Colonic mucosa (tissue), 4 donors: ENCODE measurements at regions not wholly inside any gene's neighbourhood (a gene's known extent, or its start where the extent isn't known, plus 50 kb on each side); places are given as distances from the start of the nearest gene placed in this dataset.

Experiments used
- DNase-seq: peaks from one replicate; pipeline ENCODE4 v3.0.0-alpha.2; 2020
- H3K27ac ChIP-seq: fragments of 200-600 bp; one replicate; pipeline ENCODE4 v1.8.0; 2021
- H3K27me3 ChIP-seq: fragments of 200-600 bp; one replicate; pipeline ENCODE4 v1.8.0; 2021
- H3K36me3 ChIP-seq: fragments of 200-600 bp; one replicate; pipeline ENCODE4 v1.8.0; 2021
- H3K4me1 ChIP-seq: fragments of 200-600 bp; one replicate; pipeline ENCODE4 v1.8.0; 2021; ENCODE audit warnings: mild to moderate bottlenecking
- H3K4me3 ChIP-seq: fragments of 200-600 bp; one replicate; pipeline ENCODE4 v1.8.0; 2021
- H3K9ac ChIP-seq, 2 donors: one replicate each; pipeline ENCODE4 v1.7.0; 2013; ENCODE audit warnings: control low read depth in 2 of 2, low read depth in 2 of 2, low read length in 2 of 2
- H3K9me3 ChIP-seq: fragments of 200-600 bp; one replicate; pipeline ENCODE4 v1.8.0; 2021
- CTCF ChIP-seq: fragments of 200-600 bp; IDR thresholded peaks from one replicate; pipeline ENCODE4 v1.8.0; 2022; ENCODE audit warnings: antibody characterized with exemption, mild to moderate bottlenecking
- intact Hi-C: fragments of 100-400 bp; cut with DNase I; formaldehyde crosslinking; loops from one replicate; pipeline ENCODE4 v1.14.1; 2022
- donor health status: healthy.
- donor health status: DM: no; HTN: no; CAD: no.
- donor health status: DM: no; HTN: no; CAD: no.

GRCh38 chr4:41418444-41418843 lies 119.5 kb upstream of the LIMCH1 start:
- no peak for TF ChIP-seq CTCF
- Histone ChIP-seq H3K27ac (no peak overlapping the region), H3K9me3 (no peaks in the 10 kb centered on the region), H3K9ac (no peak overlapping the region), H3K27me3 (no peaks in the 10 kb centered on the region), H3K36me3 (no peaks in the 10 kb centered on the region), H3K4me1 (no peaks in the 10 kb centered on the region), H3K4me3 (no peak overlapping the region)
- intact Hi-C loops, result no loop called here
- no peak for DNase-seq

GRCh38 chr4:41420541-41420940 lies 117.4 kb upstream of the LIMCH1 start:
- Histone ChIP-seq H3K36me3 (no peaks in the 10 kb centered on the region), H3K27ac (no peak overlapping the region), H3K9ac (no peak overlapping the region), H3K4me3 (no peak overlapping the region), H3K27me3 (no peaks in the 10 kb centered on the region), H3K4me1 (no peaks in the 10 kb centered on the region), H3K9me3 (no peaks in the 10 kb centered on the region)
- TF ChIP-seq CTCF, result no peak
- no peak for DNase-seq
- intact Hi-C loops, result no loop called here

GRCh38 chr4:41423117-41423516 lies 114.8 kb upstream of the LIMCH1 start:
- intact Hi-C loops, result no loop called here
- TF ChIP-seq CTCF, result no peak
- Histone ChIP-seq H3K9ac (no peak overlapping the region), H3K4me3 (no peak overlapping the region), H3K36me3 (no peaks in the 10 kb centered on the region), H3K27me3 (no peaks in the 10 kb centered on the region), H3K27ac (no peak overlapping the region), H3K4me1 (no peaks in the 10 kb centered on the region), H3K9me3 (no peaks in the 10 kb centered on the region)
- no peak for DNase-seq

GRCh38 chr4:41424522-41424921 lies 113.4 kb upstream of the LIMCH1 start:
- H3K27ac ChIP-seq, result no peak overlapping the region
- intact Hi-C loops, result no loop called here

GRCh38 chr4:41425650-41426049 lies 112.3 kb upstream of the LIMCH1 start:
- Histone ChIP-seq H3K27ac (no peak overlapping the region), H3K9me3 (no peaks in the 10 kb centered on the region), H3K36me3 (no peaks in the 10 kb centered on the region), H3K27me3 (no peaks in the 10 kb centered on the region), H3K4me3 (no peak overlapping the region), H3K4me1 (no peaks in the 10 kb centered on the region), H3K9ac (no peak overlapping the region)
- intact Hi-C loops, result no loop called here
- no peak for DNase-seq
- no peak for TF ChIP-seq CTCF

More at GRCh38 chr4:41424522-41424921, 113.4 kb upstream of the LIMCH1 start:
- Histone ChIP-seq H3K9ac (no peak overlapping the region), H3K4me1 (no peaks in the 10 kb centered on the region), H3K27me3 (no peaks in the 10 kb centered on the region), H3K36me3 (no peaks in the 10 kb centered on the region), H3K9me3 (no peaks in the 10 kb centered on the region), H3K4me3 (no peak overlapping the region)
- DNase-seq, result no peak
- TF ChIP-seq CTCF, result no peak

- intact Hi-C loops, result no loop called here
- Histone ChIP-seq H3K9ac (no peak overlapping the region), H3K9me3 (no peaks in the 10 kb centered on the region), H3K27ac (no peak overlapping the region), H3K27me3 (no peaks in the 10 kb centered on the region), H3K4me1 (no peaks in the 10 kb centered on the region), H3K4me3 (no peak overlapping the region), H3K36me3 (no peaks in the 10 kb centered on the region)
- TF ChIP-seq CTCF, result no peak
- DNase-seq, result no peak
Measured at GRCh38 chr4:41426539-41426938, 111.4 kb upstream of the LIMCH1 start.
